ENCODE measurements at regions not wholly inside any gene's neighbourhood (a gene's known extent, or its start where the extent isn't known, plus 50 kb on each side); places are given as distances from the start of the nearest gene placed in this dataset.

- H3K36me3 ChIP-seq (ENCODE audit: control insufficient read depth, insufficient read depth, low read length), result no peaks in the 10 kb centered on the region
- no peak for DNase-seq (ENCODE audit: low read depth)
- H3K4me3 ChIP-seq (ENCODE audit: low read depth, low read length), result no peak overlapping the region
- no peak for TF ChIP-seq CTCF (IDR thresholded peaks at IDR 0.05; ENCODE audit: insufficient read depth, low read length, poor library complexity, severe bottlenecking)
- no peaks in the 10 kb centered on the region for H3K27me3 ChIP-seq (ENCODE audit: control insufficient read depth, insufficient read depth, low read length)
These were observed 119.3 kb upstream of the SEC61G start for GRCh38 chr7:54878339-54878738.

GRCh38 chr7:54879776-54880175, 120.8 kb upstream of the SEC61G start:
- Histone ChIP-seq H3K36me3 (ENCODE audit: control insufficient read depth, insufficient read depth, low read length) (no peaks in the 10 kb centered on the region), H3K4me3 (ENCODE audit: low read depth, low read length) (no peak overlapping the region), H3K27me3 (ENCODE audit: control insufficient read depth, insufficient read depth, low read length) (no peaks in the 10 kb centered on the region)
- DNase-seq (ENCODE audit: low read depth), result peak; percentile 77
- TF ChIP-seq CTCF (IDR thresholded peaks at IDR 0.05; ENCODE audit: insufficient read depth, low read length, poor library complexity, severe bottlenecking), result no peak

- Histone ChIP-seq H3K27me3 (ENCODE audit: control insufficient read depth, insufficient read depth, low read length) (no peaks in the 10 kb centered on the region), H3K4me3 (ENCODE audit: low read depth, low read length) (no peak overlapping the region), H3K36me3 (ENCODE audit: control insufficient read depth, insufficient read depth, low read length) (no peaks in the 10 kb centered on the region)
- DNase-seq (ENCODE audit: low read depth), result no peak
- no peak for TF ChIP-seq CTCF (IDR thresholded peaks at IDR 0.05; ENCODE audit: insufficient read depth, low read length, poor library complexity, severe bottlenecking)
These were observed 121.4 kb upstream of the SEC61G start for GRCh38 chr7:54880326-54880989.

GRCh38 chr7:54881816-54882520, 123.0 kb upstream of the SEC61G start:
- Histone ChIP-seq H3K4me3 (ENCODE audit: low read depth, low read length) (no peak overlapping the region), H3K27me3 (ENCODE audit: control insufficient read depth, insufficient read depth, low read length) (no peaks in the 10 kb centered on the region), H3K36me3 (ENCODE audit: control insufficient read depth, insufficient read depth, low read length) (no peaks in the 10 kb centered on the region)
- no peak for DNase-seq (ENCODE audit: low read depth)
- no peak for TF ChIP-seq CTCF (IDR thresholded peaks at IDR 0.05; ENCODE audit: insufficient read depth, low read length, poor library complexity, severe bottlenecking)

- no peak for TF ChIP-seq CTCF (IDR thresholded peaks at IDR 0.05; ENCODE audit: insufficient read depth, low read length, poor library complexity, severe bottlenecking)
- no peak overlapping the region for H3K4me3 ChIP-seq (ENCODE audit: low read depth, low read length)
- no peaks in the 10 kb centered on the region for H3K36me3 ChIP-seq (ENCODE audit: control insufficient read depth, insufficient read depth, low read length)
- no peaks in the 10 kb centered on the region for H3K27me3 ChIP-seq (ENCODE audit: control insufficient read depth, insufficient read depth, low read length)
- no peak for DNase-seq (ENCODE audit: low read depth)
These were observed 123.7 kb upstream of the SEC61G start for GRCh38 chr7:54882694-54883093.
